ENCODE measurements at regions not wholly inside any gene's neighbourhood (a gene's known extent, or its start where the extent isn't known, plus 50 kb on each side); places are given as distances from the start of the nearest gene placed in this dataset.

DNA sequence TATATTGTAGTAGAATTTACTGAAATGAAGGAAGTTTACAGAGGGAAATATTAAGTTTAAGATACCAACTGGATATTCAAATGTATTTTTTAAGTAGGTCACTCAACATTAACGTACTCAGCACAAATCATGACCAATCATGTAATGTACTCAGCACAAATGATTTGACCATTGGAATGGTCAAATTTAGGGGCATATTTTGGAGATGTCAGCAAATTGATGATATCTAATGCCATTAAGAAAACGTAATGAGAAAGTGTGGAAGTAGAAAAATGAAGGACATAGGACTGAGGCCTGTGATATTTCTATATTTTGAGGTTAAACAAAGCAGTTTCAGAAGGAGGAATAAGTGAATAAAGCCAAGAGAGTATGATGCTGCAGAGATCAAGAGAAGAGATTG, 334.8 kb downstream of the KIF2B start:
- TF ChIP-seq GATA2 (IDR thresholded peaks at IDR 0.05; ENCODE audit: low read depth, low read length) (no peak), GATA3 (IDR thresholded peaks at IDR 0.05; ENCODE audit: low read depth, low read length) (no peak)
